HCT116 (cell line): ENCODE measurements at regions not wholly inside any gene's neighbourhood (a gene's known extent, or its start where the extent isn't known, plus 50 kb on each side); places are given as distances from the start of the nearest gene placed in this dataset.

Experiments
- ATAC-seq: fragments of 200-7000 bp; cut with Tn5 transposase; 2 replicates; pipeline ENCODE4 v1.9.1; 2020; ENCODE audit warnings: mild to moderate bottlenecking, moderate library complexity
- BruUV-seq: library from RNA; stranded (reverse); fragments of 400-500 nt; replicated peaks from 2 replicates; lab custom pipeline; 2021; lab: Mats Ljungman, UMichigan
- CTCF ChIA-PET: fragments of 300-600 bp; sonication (Branson Sonifier 250); formaldehyde crosslinking; loops from one replicate; lab custom pipeline; 2021; ENCODE audit warnings: antibody characterized with exemption; lab: Charles Lee
- POLR2A ChIA-PET: fragments of 300-600, 350-600 bp; sonication (Branson Sonifier 250); formaldehyde crosslinking; loops from one replicate; lab custom pipeline; 2021; ENCODE audit warnings: antibody characterized with exemption; lab: Charles Lee
- RAD21 ChIA-PET, 2 experiments: fragments of 300-600 bp; sonication (Branson Sonifier 250); formaldehyde crosslinking; loops; one replicate each; lab custom pipeline; 2023; ENCODE audit warnings: low total read pairs in 2 of 2; ENCODE audit not compliant: uncharacterized antibody in 2 of 2, unreplicated experiment in 2 of 2, low non-redundant PET in 1 of 2; lab: Charles Lee
- DNase-seq: peaks from one replicate; pipeline ENCODE4 v3.0.0-alpha.2; 2010; ENCODE audit warnings: low read depth, low spot score
- H2AFZ ChIP-seq: fragments of 200-600 bp; shearing (Covaris generic), sonication (generic); 2 replicates; pipeline ENCODE4 v1.6.1; 2017; ENCODE audit warnings: low read depth, mixed run types, mixed read lengths, antibody characterized with exemption, low read length; ENCODE audit not compliant: poor library complexity, severe bottlenecking
- H3K27ac ChIP-seq: 2 replicates; pipeline ENCODE4 v1.5.1; 2012; ENCODE audit warnings: low read depth, low read length
- H3K27me3 ChIP-seq: fragments of 200-600 bp; sonication (generic); 2 replicates; pipeline ENCODE4 v1.6.1; 2016; ENCODE audit warnings: mixed run types, low read length, mixed read lengths; ENCODE audit not compliant: insufficient read depth
- H3K36me3 ChIP-seq, 2 experiments: fragments of 200-500 bp in 1 of 2; fragments of 200-600 bp in 1 of 2; sonication (Bioruptor generic) in 1 of 2; sonication (generic) in 1 of 2; 2 replicates each; pipeline versions ENCODE4 v1.5.1 to v1.6.1; 2014 to 2016; ENCODE audit warnings: low read length in 2 of 2, inconsistent platforms in 1 of 2, mixed read lengths in 1 of 2, mixed run types in 1 of 2; ENCODE audit not compliant: insufficient read depth in 2 of 2, control insufficient read depth in 1 of 2
- H3K4me1 ChIP-seq, 2 experiments: fragments of 200-600 bp in 1 of 2; sonication (generic) in 1 of 2; 2 replicates each; pipeline versions ENCODE4 v1.5.1 to v1.6.1; 2012 to 2017; ENCODE audit warnings: low read length in 2 of 2, inconsistent platforms in 1 of 2, mild to moderate bottlenecking in 1 of 2, mixed read lengths in 1 of 2, mixed run types in 1 of 2, moderate library complexity in 1 of 2; ENCODE audit not compliant: insufficient read depth in 2 of 2, control insufficient read depth in 1 of 2
- H3K4me2 ChIP-seq: fragments of 200-600 bp; sonication (generic); 2 replicates; pipeline ENCODE4 v1.6.1; 2017; ENCODE audit warnings: mixed run types, low read length, mixed read lengths
- H3K4me3 ChIP-seq, 2 experiments: fragments of 200-600 bp in 1 of 2; sonication (generic) in 1 of 2; replicated peaks in 1 of 2; 2 replicates each; pipeline ENCODE4 v1.5.1; 2011 to 2016; ENCODE audit warnings: low read length in 2 of 2, control low read depth in 1 of 2, low read depth in 1 of 2, mild to moderate bottlenecking in 1 of 2, mixed read lengths in 1 of 2, mixed run types in 1 of 2
- H3K79me2 ChIP-seq: fragments of 200-600 bp; sonication (generic); 2 replicates; pipeline ENCODE4 v1.6.1; 2017; ENCODE audit warnings: mild to moderate bottlenecking, mixed run types, low read length, moderate library complexity, mixed read lengths; ENCODE audit not compliant: insufficient read depth
- H3K9ac ChIP-seq: fragments of 200-600 bp; sonication (generic); 2 replicates; pipeline ENCODE4 v1.6.1; 2016; ENCODE audit warnings: low read length, mixed read lengths
- H3K9me2 ChIP-seq: fragments of 200-600 bp; sonication (generic), shearing (Covaris generic); 2 replicates; pipeline ENCODE4 v1.6.1; 2017; ENCODE audit warnings: mixed run types, mild to moderate bottlenecking, moderate library complexity; ENCODE audit not compliant: insufficient read depth
- H3K9me3 ChIP-seq, 2 experiments: fragments of 200-500 bp in 1 of 2; fragments of 200-600 bp in 1 of 2; sonication (Bioruptor generic) in 1 of 2; sonication (generic) in 1 of 2; 2 replicates each; pipeline ENCODE4 v1.6.1; 2014 to 2017; ENCODE audit warnings: low read length in 2 of 2, mixed read lengths in 2 of 2, inconsistent platforms in 1 of 2, low read depth in 1 of 2, mild to moderate bottlenecking in 1 of 2, mixed run types in 1 of 2, moderate library complexity in 1 of 2; ENCODE audit not compliant: control insufficient read depth in 1 of 2, insufficient read depth in 1 of 2
- H4K20me1 ChIP-seq: fragments of 200-600 bp; sonication (generic), shearing (Covaris generic); 2 replicates; pipeline ENCODE4 v1.6.1; 2017; ENCODE audit warnings: mixed run types, mild to moderate bottlenecking, moderate library complexity; ENCODE audit not compliant: insufficient read depth
- ATF3 ChIP-seq: IDR thresholded peaks from 2 replicates; pipeline ENCODE4 v1.6.1; 2012
- CEBPB ChIP-seq: IDR thresholded peaks from 2 replicates; pipeline ENCODE4 v1.6.1; 2012; ENCODE audit warnings: low read depth
- CTCF ChIP-seq, 3 experiments: fragments of 200-600 bp in 1 of 3; sonication (generic) in 1 of 3; IDR thresholded peaks in 2 of 3; conservative IDR thresholded peaks in 1 of 3; 2 replicates each; pipeline ENCODE4 v1.5.1; 2012 to 2017; ENCODE audit warnings: low read depth in 2 of 3, low read length in 2 of 3, antibody characterized with exemption in 1 of 3, borderline replicate concordance in 1 of 3, control low read depth in 1 of 3, mild to moderate bottlenecking in 1 of 3, mixed read lengths in 1 of 3, mixed run types in 1 of 3, moderate library complexity in 1 of 3; ENCODE audit not compliant: insufficient read depth in 1 of 3
- EGR1 ChIP-seq: IDR thresholded peaks from 2 replicates; pipeline ENCODE4 v1.6.1; 2012; ENCODE audit warnings: low read depth
- EZH2 ChIP-seq: fragments of 200-600 bp; sonication (generic); IDR thresholded peaks from 2 replicates; pipeline ENCODE4 v1.6.1; 2017; ENCODE audit warnings: antibody characterized with exemption, mixed run types
- EZH2phosphoT487 ChIP-seq: fragments of 200-600 bp; IDR thresholded peaks from 2 replicates; pipeline ENCODE4 v1.6.1; 2018; ENCODE audit warnings: antibody characterized with exemption, borderline replicate concordance
- MAX ChIP-seq: IDR thresholded peaks from 2 replicates; pipeline ENCODE4 v1.6.1; 2012
- POLR2A ChIP-seq: IDR thresholded peaks from 2 replicates; pipeline ENCODE4 v1.7.0; 2011; ENCODE audit warnings: borderline replicate concordance; ENCODE audit not compliant: insufficient read depth, insufficient read length; ENCODE audit errors: extremely low read depth
- POLR2AphosphoS5 ChIP-seq: IDR thresholded peaks from 2 replicates; pipeline ENCODE4 v1.6.1; 2011; ENCODE audit warnings: mild to moderate bottlenecking, low read depth, low read length, moderate library complexity
- RAD21 ChIP-seq: IDR thresholded peaks from 2 replicates; pipeline ENCODE4 v1.6.1; 2012; ENCODE audit warnings: low read depth, mild to moderate bottlenecking
- REST ChIP-seq: IDR thresholded peaks from 2 replicates; pipeline ENCODE4 v1.6.1; 2012; ENCODE audit warnings: low read depth
- SP1 ChIP-seq: IDR thresholded peaks from 2 replicates; pipeline ENCODE4 v1.6.1; 2012; ENCODE audit warnings: low read depth
- SRF ChIP-seq: IDR thresholded peaks from 2 replicates; pipeline ENCODE4 v1.6.1; 2012; ENCODE audit warnings: low read depth
- TCF7L2 ChIP-seq: IDR thresholded peaks from 2 replicates; pipeline ENCODE4 v1.7.0; 2011; ENCODE audit warnings: borderline replicate concordance, inconsistent platforms; ENCODE audit not compliant: insufficient read depth, insufficient read length; ENCODE audit errors: extremely low read depth
- YY1 ChIP-seq: IDR thresholded peaks from 2 replicates; pipeline ENCODE4 v1.6.1; 2011; ENCODE audit warnings: low read length, low read depth, moderate library complexity, mild to moderate bottlenecking; ENCODE audit not compliant: insufficient replicate concordance; ENCODE audit errors: extremely low read depth
- ZBTB33 ChIP-seq: IDR thresholded peaks from 2 replicates; pipeline ENCODE4 v1.6.1; 2011; ENCODE audit warnings: mild to moderate bottlenecking, low read length, moderate library complexity; ENCODE audit not compliant: insufficient replicate concordance; ENCODE audit errors: extremely low read depth
- ZFX ChIP-seq: fragments of 450-650 bp; IDR thresholded peaks from 2 replicates; pipeline ENCODE4 v1.6.1; 2017
- ZNF274 ChIP-seq: fragments of 200-500 bp; sonication (Bioruptor generic); IDR thresholded peaks from 2 replicates; pipeline ENCODE4 v1.6.1; 2014; ENCODE audit warnings: mild to moderate bottlenecking, low read depth, low read length, inconsistent platforms
- intact Hi-C: fragments of 100-400 bp; cut with micrococcal nuclease; formaldehyde crosslinking; loops from 2 replicates; pipeline ENCODE4 v1.10.0; 2022

GRCh38 chr9:7376213-7376612, 423.4 kb downstream of the DMAC1 start:
- POLR2A ChIA-PET, result no interaction called here
- peaks cover 5% of the 10 kb centered on the region; the same call in 1 of the 2 replicates for H3K27me3 ChIP-seq
- H3K9ac ChIP-seq, result no peak overlapping the region
- no peaks in the 10 kb centered on the region for H3K9me3 ChIP-seq
- H3K4me2 ChIP-seq, result no peak overlapping the region
- CTCF ChIA-PET, result no interaction called here
- no peaks in the 10 kb centered on the region for H3K4me1 ChIP-seq
- no peaks in the 10 kb centered on the region for H4K20me1 ChIP-seq
- TF ChIP-seq CEBPB (no peak), TCF7L2 (no peak), ZFX (no peak), POLR2A (no peak), SP1 (no peak), ATF3 (no peak), EZH2 (no peak), EGR1 (no peak), RAD21 (no peak), EZH2phosphoT487 (no peak), ZNF274 (no peak), MAX (no peak), POLR2AphosphoS5 (no peak), ZBTB33 (no peak), SRF (no peak), YY1 (no peak), REST (no peak), CTCF (IDR thresholded peaks at IDR 0.05 in 2 of 3, conservative IDR thresholded peaks at IDR 0.05 in 1 of 3; ENCODE audit: borderline replicate concordance in 1 of 3, insufficient read depth in 1 of 3, low read depth in 2 of 3, low read length in 2 of 3) (no peak)
- no TSS peak for BruUV-seq
- H3K4me3 ChIP-seq, result no peak overlapping the region
- no peaks in the 10 kb centered on the region for H3K36me3 ChIP-seq
- RAD21 ChIA-PET, result no interaction called here
- DNase-seq (no peak), ATAC-seq (no peak)
- intact Hi-C loops, result no loop called here
- no peaks in the 10 kb centered on the region for H3K9me2 ChIP-seq
- H3K79me2 ChIP-seq, result no peaks in the 10 kb centered on the region
- H2AFZ ChIP-seq, result no peak overlapping the region
- H3K27ac ChIP-seq, result no peak overlapping the region
